Stomach (tissue), 8 donors: ENCODE measurements at regions not wholly inside any gene's neighbourhood (a gene's known extent, or its start where the extent isn't known, plus 50 kb on each side); places are given as distances from the start of the nearest gene placed in this dataset.
A peak's percentile ranks its signal among the peaks of the same experiment; 100 is the strongest.

Source experiments
- DNase-seq, 2 donors: peaks; one replicate each; pipeline versions ENCODE4 v3.0.0 to v3.0.0-alpha.2; 2013 to 2019
- H3K27ac ChIP-seq, 5 donors: fragments of 200-600 bp in 4 of 5; sonication (generic) in 4 of 5; one replicate each; pipeline ENCODE4 v1.5.1; 2013 to 2019; ENCODE audit warnings: mild to moderate bottlenecking in 1 of 5, moderate library complexity in 1 of 5
- H3K27me3 ChIP-seq, 3 donors: fragments of 200-600 bp; sonication (generic); one replicate each; pipeline ENCODE4 v1.5.1; 2017 to 2019; ENCODE audit warnings: mixed run types in 1 of 3
- H3K36me3 ChIP-seq, 4 donors: fragments of 200-600 bp; sonication (generic); 1 replicate in 3 of 4; 2 replicates in 1 of 4; pipeline ENCODE4 v1.5.1; 2016 to 2019
- H3K4me1 ChIP-seq, 4 donors: fragments of 200-600 bp; sonication (generic); one replicate each; pipeline ENCODE4 v1.5.1; 2016 to 2019
- H3K4me3 ChIP-seq, 4 donors: fragments of 200-600 bp; sonication (generic) in 3 of 4; one replicate each; pipeline ENCODE4 v1.5.1; 2016 to 2019; ENCODE audit warnings: mild to moderate bottlenecking in 1 of 4
- H3K9me3 ChIP-seq, 4 donors: fragments of 200-600 bp; sonication (generic); one replicate each; pipeline ENCODE4 v1.5.1; 2016 to 2019
- CTCF ChIP-seq, 7 experiments: fragments of 450-650 bp in 4 of 7; fragments of 200-600 bp in 3 of 7; sonication (generic) in 3 of 7; IDR thresholded peaks; one replicate each; pipeline ENCODE4 v1.5.1; 2016 to 2019; ENCODE audit warnings: antibody characterized with exemption in 7 of 7, control low read depth in 2 of 7, mild to moderate bottlenecking in 1 of 7
- EP300 ChIP-seq: sonication (generic); formaldehyde crosslinking; IDR thresholded peaks from one replicate; pipeline ENCODE4 v1.6.1; 2017; ENCODE audit warnings: antibody characterized with exemption
- POLR2A ChIP-seq, 4 donors: fragments of 450-650 bp; IDR thresholded peaks; one replicate each; pipeline ENCODE4 v1.6.1; 2016; ENCODE audit warnings: antibody characterized with exemption in 4 of 4, control low read depth in 2 of 4, mild to moderate bottlenecking in 1 of 4, moderate library complexity in 1 of 4
- POLR2AphosphoS5 ChIP-seq, 3 donors: sonication (generic); formaldehyde crosslinking; IDR thresholded peaks; one replicate each; pipeline ENCODE4 v1.6.1; 2016; ENCODE audit warnings: antibody characterized with exemption in 3 of 3
- WGBS, 5 donors: extraction: QIAGEN DNeasy Blood & Tissue Kit in 3 of 5; methylation state at CpG; one replicate each; pipeline versions ENCODE4 v1.1.5 to v1.1.7; 2013 to 2018; 5-methylcytosine and 5-hydroxymethylcytosine counted together
- intact Hi-C: fragments of 100-400 bp; cut with DNase I; formaldehyde crosslinking; loops from one replicate; pipeline ENCODE4 v1.15.1; 2023; ENCODE audit warnings: low total_unique reads
- donor health status: healthy with polysubstance abuse.
- donor health status: Bipolar disorder and iron deficiency.
- donor health status: healthy.

GRCh38 chr3:158935846-158936245 is 134.0 kb downstream of the MFSD1 start:
- no peak overlapping the region for H3K4me3 ChIP-seq
- TF ChIP-seq EP300 = no peak
- TF ChIP-seq POLR2A (IDR thresholded peaks at IDR 0.05) = no peak
- no peak for TF ChIP-seq CTCF (IDR thresholded peaks at IDR 0.05)
- TF ChIP-seq POLR2AphosphoS5 (IDR thresholded peaks at IDR 0.05) = no peak
- no peak for DNase-seq
- H3K36me3 ChIP-seq = no peaks in the 10 kb centered on the region
- H3K27me3 ChIP-seq = no peaks in the 10 kb centered on the region
- no peak overlapping the region for H3K27ac ChIP-seq
- H3K4me1 ChIP-seq = no peaks in the 10 kb centered on the region
- intact Hi-C loops = no loop called here
- WGBS, 5 donors = 69 to 85% (median 76%) methylated on average over 5 of the region's 5 CpGs
- peaks cover 0 to 12% (median 8%) of the 10 kb centered on the region in 4 donors for H3K9me3 ChIP-seq

GRCh38 chr3:158936530-158937113 is 134.8 kb downstream of the MFSD1 start:
- Histone ChIP-seq H3K9me3 (peaks cover 0 to 18% (median 14%) of the 10 kb centered on the region in 4 donors), H3K36me3 (no peaks in the 10 kb centered on the region), H3K27ac (no peak overlapping the region), H3K27me3 (no peaks in the 10 kb centered on the region), H3K4me3 (no peak overlapping the region), H3K4me1 (no peaks in the 10 kb centered on the region)
- intact Hi-C loops = no loop called here
- TF ChIP-seq POLR2AphosphoS5 (IDR thresholded peaks at IDR 0.05) (no peak), POLR2A (IDR thresholded peaks at IDR 0.05) (no peak), CTCF (IDR thresholded peaks at IDR 0.05) (no peak)
- DNase-seq = peak in 1 of 2 donors; percentile 4
- WGBS, 5 donors = 74 to 82% (median 80%) methylated on average over 12 of the region's 12 CpGs

GRCh38 chr3:158950178-158950901 is 148.5 kb downstream of the MFSD1 start:
- no peak for TF ChIP-seq CTCF (IDR thresholded peaks at IDR 0.05)
- Histone ChIP-seq H3K27ac (no peak overlapping the region), H3K9me3 (no peaks in the 10 kb centered on the region), H3K4me3 (no peak overlapping the region), H3K36me3 (no peaks in the 10 kb centered on the region), H3K27me3 (no peaks in the 10 kb centered on the region), H3K4me1 (no peaks in the 10 kb centered on the region)
- intact Hi-C loops = no loop called here
- WGBS, 5 donors = 84 to 93% (median 89%) methylated on average over 8 of the region's 8 CpGs
- no peak for DNase-seq

GRCh38 chr3:158953131-158953530 is 151.3 kb downstream of the MFSD1 start:
- Histone ChIP-seq H3K36me3 (no peaks in the 10 kb centered on the region), H3K27me3 (no peaks in the 10 kb centered on the region), H3K4me3 (no peak overlapping the region), H3K9me3 (no peaks in the 10 kb centered on the region), H3K4me1 (no peaks in the 10 kb centered on the region), H3K27ac (no peak overlapping the region)
- DNase-seq = no peak
- WGBS, 5 donors = 85 to 95% (median 88%) methylated on average over 1 of the region's 1 CpG
- TF ChIP-seq POLR2A (IDR thresholded peaks at IDR 0.05) = no peak
- no peak for TF ChIP-seq POLR2AphosphoS5 (IDR thresholded peaks at IDR 0.05)
- TF ChIP-seq EP300 = no peak
- no peak for TF ChIP-seq CTCF (IDR thresholded peaks at IDR 0.05)
- intact Hi-C loops = no loop called here
